ENCODE measurements at regions not wholly inside any gene's neighbourhood (a gene's known extent, or its start where the extent isn't known, plus 50 kb on each side); places are given as distances from the start of the nearest gene placed in this dataset.

- TF ChIP-seq POLR2A (IDR thresholded peaks at IDR 0.05; ENCODE audit: low read depth, low read length), result no peak
- TF ChIP-seq CTCF (IDR thresholded peaks at IDR 0.05; ENCODE audit: extremely low read depth in 1 of 2, insufficient read depth in 1 of 2, low read depth in 1 of 2, low read length in 2 of 2), result no peak
- TF ChIP-seq, protein P1, sequence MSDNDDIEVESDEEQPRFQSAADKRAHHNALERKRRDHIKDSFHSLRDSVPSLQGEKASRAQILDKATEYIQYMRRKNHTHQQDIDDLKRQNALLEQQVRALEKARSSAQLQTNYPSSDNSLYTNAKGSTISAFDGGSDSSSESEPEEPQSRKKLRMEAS (IDR thresholded peaks at IDR 0.05; ENCODE audit: insufficient read depth, insufficient read length), result no peak
- TF ChIP-seq JUN (IDR thresholded peaks at IDR 0.05; ENCODE audit: borderline replicate concordance, insufficient read depth, insufficient read length, low read depth), result no peak
- no peak for TF ChIP-seq EZH2 (IDR thresholded peaks at IDR 0.05; ENCODE audit: borderline replicate concordance, low read depth, low read length, severe bottlenecking)
- no peak for TF ChIP-seq POLR2AphosphoS5 (IDR thresholded peaks at IDR 0.05; ENCODE audit: insufficient read depth, low read depth, low read length)
Observed at GRCh38 chr2:200068642-200069041, 113.3 kb downstream of the MAIP1 start.

Measured in endothelial cell of umbilical vein (primary cell).